Gastroesophageal sphincter (tissue), 3 donors: ENCODE measurements at regions not wholly inside any gene's neighbourhood (a gene's known extent, or its start where the extent isn't known, plus 50 kb on each side); places are given as distances from the start of the nearest gene placed in this dataset.

Experiments
- CTCF ChIP-seq, 4 experiments: fragments of 200-600 bp in 2 of 4; fragments of 450-650 bp in 2 of 4; sonication (generic) in 1 of 4; IDR thresholded peaks; one replicate each; pipeline ENCODE4 v1.5.1; 2017 to 2019; ENCODE audit warnings: antibody characterized with exemption in 4 of 4, mild to moderate bottlenecking in 2 of 4, moderate library complexity in 2 of 4
- POLR2A ChIP-seq, 2 donors: fragments of 450-650 bp; IDR thresholded peaks; one replicate each; pipeline ENCODE4 v1.6.1; 2017; ENCODE audit warnings: antibody characterized with exemption in 2 of 2, mild to moderate bottlenecking in 2 of 2, moderate library complexity in 1 of 2
- POLR2AphosphoS5 ChIP-seq: sonication (generic); formaldehyde crosslinking; IDR thresholded peaks from one replicate; pipeline ENCODE4 v1.6.1; 2017; ENCODE audit warnings: antibody characterized with exemption

- TF ChIP-seq CTCF (IDR thresholded peaks at IDR 0.05) (no peak), POLR2A (IDR thresholded peaks at IDR 0.05) (no peak), POLR2AphosphoS5 (no peak)
These were observed 321.6 kb upstream of the EPHA3 start for GRCh38 chr3:88785841-88786240.
